GM13977 (cell line): ENCODE measurements at regions not wholly inside any gene's neighbourhood (a gene's known extent, or its start where the extent isn't known, plus 50 kb on each side); places are given as distances from the start of the nearest gene placed in this dataset.
"Not testable (repeated sequence)": the region's sequence is repeated elsewhere in the genome, so short reads cannot be mapped to it uniquely, and the experiment has no call there.

ENCODE experiments used
- DNase-seq: peaks from one replicate; pipeline ENCODE4 v3.0.0; 2012; ENCODE audit warnings: low spot score
- CTCF ChIP-seq: IDR thresholded peaks from 2 replicates; pipeline ENCODE4 v1.5.1; 2012; ENCODE audit warnings: mild to moderate bottlenecking, control low read depth; ENCODE audit not compliant: insufficient read depth; ENCODE audit errors: extremely low read depth, missing control alignments
- in situ Hi-C: fragments of 300-500 bp; cut with MboI; formaldehyde crosslinking; loops from one replicate; pipeline ENCODE4 v1.12.0; 2022; ENCODE audit warnings: low sequenced_read_pairs, low pct_unique_long_range_greater_than_20kb, mixed read lengths, inconsistent platforms; ENCODE audit not compliant: unreplicated experiment

- no peak for TF ChIP-seq CTCF
- DNase-seq, result no peak
- in situ Hi-C loops, result no loop called here
These were observed 141.6 kb upstream of the ARHGEF26 start for GRCh38 chr3:153979418-153980251.

- no peak for DNase-seq
- no peak for TF ChIP-seq CTCF
- in situ Hi-C loops, result no loop called here
These were observed 141.0 kb upstream of the ARHGEF26 start for GRCh38 chr3:153980252-153980590.

GRCh38 chr3:153997364-153997763, 123.8 kb upstream of the ARHGEF26 start:
- in situ Hi-C loops, DNase-seq: not testable (repeated sequence)

GRCh38 chr3:154003649-154004048, 117.5 kb upstream of the ARHGEF26 start:
- TF ChIP-seq CTCF, result no peak
- no peak for DNase-seq
- in situ Hi-C loops, result no loop called here

GRCh38 chr3:154011036-154011435, 110.2 kb upstream of the ARHGEF26 start:
- in situ Hi-C loops, result no loop called here
- DNase-seq, result no peak
- no peak for TF ChIP-seq CTCF

GRCh38 chr3:154013736-154014135, 107.5 kb upstream of the ARHGEF26 start:
- TF ChIP-seq CTCF, result no peak
- DNase-seq, result no peak
- in situ Hi-C loops, result no loop called here

- TF ChIP-seq CTCF, result no peak
- DNase-seq, result no peak
- in situ Hi-C loops, result no loop called here
These were observed 105.9 kb upstream of the ARHGEF26 start for GRCh38 chr3:154015307-154015706.
